ENCODE measurements at regions not wholly inside any gene's neighbourhood (a gene's known extent, or its start where the extent isn't known, plus 50 kb on each side); places are given as distances from the start of the nearest gene placed in this dataset.

- Histone ChIP-seq H3K27ac (ENCODE audit: low read length) (no peak overlapping the region), H3K4me1 (ENCODE audit: control insufficient read depth, insufficient read depth, low read length) (peaks cover 23% of the 10 kb centered on the region), H3K9ac (ENCODE audit: low read length in 2 of 2) (no peak overlapping the region), H3K27me3 (ENCODE audit: control insufficient read depth in 1 of 2, insufficient read depth in 2 of 2, low read length in 2 of 2) (no peaks in the 10 kb centered on the region), H3K9me3 (ENCODE audit: control insufficient read depth in 2 of 2, low read length in 2 of 2) (no peaks in the 10 kb centered on the region), H3K36me3 (ENCODE audit: control insufficient read depth in 2 of 2, insufficient read depth in 2 of 2, low read length in 2 of 2) (no peaks in the 10 kb centered on the region), H3K4me3 (ENCODE audit: low read length in 2 of 2) (no peak overlapping the region)
These were observed 559.1 kb downstream of the MN1 start for GRCh38 chr22:27242474-27242873.

DNA sequence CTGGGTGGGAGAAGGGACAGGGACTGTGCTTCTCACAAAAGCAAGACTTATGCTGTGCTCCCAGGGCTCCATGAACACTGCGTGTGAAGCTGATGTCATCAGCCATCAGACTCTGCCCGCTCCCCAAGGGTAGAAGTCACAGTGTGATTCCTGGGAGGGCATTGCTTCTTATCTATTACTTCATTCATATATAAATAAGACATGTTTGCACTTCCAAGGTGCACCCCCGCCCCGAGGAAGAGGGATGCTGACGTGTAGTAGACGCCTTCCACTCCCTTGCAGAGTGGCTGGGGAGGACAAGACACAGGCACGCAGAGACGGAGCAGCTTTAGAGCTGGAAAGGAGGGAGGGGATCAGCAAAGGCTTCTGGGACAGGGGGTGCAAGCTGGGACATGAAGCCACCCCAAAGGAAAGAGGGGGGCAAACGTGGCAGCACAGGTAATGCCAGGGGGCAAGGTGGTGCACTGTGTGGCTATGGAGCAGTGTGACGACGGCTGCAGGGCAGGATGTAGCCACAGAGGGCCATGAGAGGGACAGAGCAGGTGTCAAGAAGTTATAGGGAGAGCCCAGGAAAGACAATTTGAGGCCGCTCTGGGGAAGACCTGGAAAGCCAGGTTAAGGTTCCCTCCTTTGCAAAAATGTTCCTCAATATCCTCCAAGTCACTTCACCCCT, 558.5 kb downstream of the MN1 start:
- H3K27me3 ChIP-seq (ENCODE audit: control insufficient read depth in 1 of 2, insufficient read depth in 2 of 2, low read length in 2 of 2), result no peaks in the 10 kb centered on the region
- H3K4me1 ChIP-seq (ENCODE audit: control insufficient read depth, insufficient read depth, low read length), result peaks cover 23% of the 10 kb centered on the region
- H3K9ac ChIP-seq (ENCODE audit: low read length in 2 of 2), result no peak overlapping the region
- H3K9me3 ChIP-seq (ENCODE audit: control insufficient read depth in 2 of 2, low read length in 2 of 2), result no peaks in the 10 kb centered on the region
- no peak overlapping the region for H3K27ac ChIP-seq (ENCODE audit: low read length)
- H3K4me3 ChIP-seq (ENCODE audit: low read length in 2 of 2), result no peak overlapping the region
- no peaks in the 10 kb centered on the region for H3K36me3 ChIP-seq (ENCODE audit: control insufficient read depth in 2 of 2, insufficient read depth in 2 of 2, low read length in 2 of 2)

DNA sequence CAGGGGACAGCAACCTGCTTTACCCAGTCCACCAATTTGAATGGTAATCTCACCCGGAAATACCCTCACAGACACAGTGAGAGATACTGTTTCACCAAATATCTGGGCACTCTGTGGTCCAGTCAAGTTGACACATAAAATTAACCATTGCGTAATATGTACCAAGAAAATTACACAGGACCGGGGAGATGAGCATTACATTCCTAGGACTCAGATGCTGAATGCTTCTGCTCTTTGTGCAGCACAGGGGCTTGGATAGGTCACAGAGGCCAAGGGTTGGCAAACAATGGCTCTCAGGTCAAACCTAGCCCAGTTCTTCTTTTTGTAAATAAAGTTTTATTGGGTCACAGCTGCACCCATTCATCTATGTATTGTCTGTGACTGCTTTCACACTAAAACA, 557.2 kb downstream of the MN1 start:
- H3K9me3 ChIP-seq (ENCODE audit: control insufficient read depth in 2 of 2, low read length in 2 of 2), result no peaks in the 10 kb centered on the region

GRCh38 chr22:27245056-27245455, 556.5 kb downstream of the MN1 start:
- Histone ChIP-seq H3K9me3 (ENCODE audit: control insufficient read depth in 2 of 2, low read length in 2 of 2) (no peaks in the 10 kb centered on the region), H3K27me3 (ENCODE audit: control insufficient read depth in 1 of 2, insufficient read depth in 2 of 2, low read length in 2 of 2) (no peaks in the 10 kb centered on the region), H3K36me3 (ENCODE audit: control insufficient read depth in 2 of 2, insufficient read depth in 2 of 2, low read length in 2 of 2) (no peaks in the 10 kb centered on the region), H3K4me1 (ENCODE audit: control insufficient read depth, insufficient read depth, low read length) (peaks cover 13% of the 10 kb centered on the region), H3K4me3 (ENCODE audit: low read length in 2 of 2) (no peak overlapping the region), H3K27ac (ENCODE audit: low read length) (no peak overlapping the region), H3K9ac (ENCODE audit: low read length in 2 of 2) (no peak overlapping the region)

More for the DNA sequence above, 557.2 kb downstream of the MN1 start:
- no peak overlapping the region for H3K4me3 ChIP-seq (ENCODE audit: low read length in 2 of 2)
- H3K4me1 ChIP-seq (ENCODE audit: control insufficient read depth, insufficient read depth, low read length), result peaks cover 18% of the 10 kb centered on the region
- H3K27ac ChIP-seq (ENCODE audit: low read length), result no peak overlapping the region
- no peaks in the 10 kb centered on the region for H3K27me3 ChIP-seq (ENCODE audit: control insufficient read depth in 1 of 2, insufficient read depth in 2 of 2, low read length in 2 of 2)
- H3K9ac ChIP-seq (ENCODE audit: low read length in 2 of 2), result no peak overlapping the region
- H3K36me3 ChIP-seq (ENCODE audit: control insufficient read depth in 2 of 2, insufficient read depth in 2 of 2, low read length in 2 of 2), result no peaks in the 10 kb centered on the region

DNA sequence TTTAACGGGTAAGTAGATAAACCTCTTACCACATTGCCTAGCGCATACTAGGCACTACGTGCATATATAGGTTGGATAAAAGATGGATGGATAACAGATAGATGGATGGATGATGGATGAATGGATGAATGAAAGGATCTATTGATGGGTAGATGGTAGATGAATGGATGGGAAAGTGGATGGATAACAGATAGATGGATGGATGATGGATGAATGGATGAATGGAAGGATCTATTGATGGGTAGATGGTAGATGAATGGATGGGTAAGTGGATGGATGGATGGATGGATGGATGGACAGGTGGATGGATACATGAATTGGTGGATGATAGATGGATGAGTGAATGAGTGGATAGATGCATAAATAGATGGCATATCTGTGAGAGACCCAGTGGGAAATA, 555.0 kb downstream of the MN1 start:
- Histone ChIP-seq H3K27ac (ENCODE audit: low read length) (no peak overlapping the region), H3K36me3 (ENCODE audit: control insufficient read depth in 2 of 2, insufficient read depth in 2 of 2, low read length in 2 of 2) (no peaks in the 10 kb centered on the region), H3K9ac (ENCODE audit: low read length in 2 of 2) (no peak overlapping the region), H3K4me3 (ENCODE audit: low read length in 2 of 2) (no peak overlapping the region), H3K4me1 (ENCODE audit: control insufficient read depth, insufficient read depth, low read length) (peaks cover 5% of the 10 kb centered on the region), H3K9me3 (ENCODE audit: control insufficient read depth in 2 of 2, low read length in 2 of 2) (no peaks in the 10 kb centered on the region), H3K27me3 (ENCODE audit: control insufficient read depth in 1 of 2, insufficient read depth in 2 of 2, low read length in 2 of 2) (no peaks in the 10 kb centered on the region)

- Histone ChIP-seq H3K4me1 (ENCODE audit: control insufficient read depth, insufficient read depth, low read length) (no peaks in the 10 kb centered on the region), H3K27me3 (ENCODE audit: control insufficient read depth in 1 of 2, insufficient read depth in 2 of 2, low read length in 2 of 2) (no peaks in the 10 kb centered on the region), H3K9me3 (ENCODE audit: control insufficient read depth in 2 of 2, low read length in 2 of 2) (no peaks in the 10 kb centered on the region), H3K36me3 (ENCODE audit: control insufficient read depth in 2 of 2, insufficient read depth in 2 of 2, low read length in 2 of 2) (no peaks in the 10 kb centered on the region), H3K27ac (ENCODE audit: low read length) (peak overlapping the region; percentile 3), H3K4me3 (ENCODE audit: low read length in 2 of 2) (no peak overlapping the region), H3K9ac (ENCODE audit: low read length in 2 of 2) (peak overlapping the region in 1 of 2 donors; percentile 21)
These were observed 553.7 kb downstream of the MN1 start for GRCh38 chr22:27247701-27248434.

GRCh38 chr22:27250418-27250817, 551.1 kb downstream of the MN1 start:
- Histone ChIP-seq H3K36me3 (ENCODE audit: control insufficient read depth in 2 of 2, insufficient read depth in 2 of 2, low read length in 2 of 2) (no peaks in the 10 kb centered on the region), H3K9me3 (ENCODE audit: control insufficient read depth in 2 of 2, low read length in 2 of 2) (peaks cover 4 to 7% of the 10 kb centered on the region in 2 donors), H3K27ac (ENCODE audit: low read length) (no peak overlapping the region), H3K4me1 (ENCODE audit: control insufficient read depth, insufficient read depth, low read length) (no peaks in the 10 kb centered on the region), H3K27me3 (ENCODE audit: control insufficient read depth in 1 of 2, insufficient read depth in 2 of 2, low read length in 2 of 2) (no peaks in the 10 kb centered on the region), H3K9ac (ENCODE audit: low read length in 2 of 2) (no peak overlapping the region), H3K4me3 (ENCODE audit: low read length in 2 of 2) (no peak overlapping the region)

DNA sequence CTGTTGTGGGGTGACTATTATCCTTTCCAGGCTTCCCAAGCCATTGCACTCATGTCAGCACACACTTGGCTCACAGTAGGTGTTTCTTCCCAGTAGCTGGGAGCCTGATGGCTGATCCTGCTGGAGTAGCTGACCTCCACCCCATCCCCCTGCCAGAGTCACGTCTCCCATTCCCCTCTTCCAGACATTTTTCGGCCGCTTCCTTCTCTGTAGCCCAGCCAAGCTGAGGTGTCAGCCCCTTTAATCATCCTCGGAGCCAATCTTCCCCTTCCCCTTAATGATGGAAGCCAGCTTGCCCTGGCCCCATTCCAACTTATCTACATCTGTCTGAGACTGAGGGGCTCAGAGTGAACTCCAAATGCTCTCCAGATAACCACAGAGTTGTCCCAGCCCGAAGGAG, 550.7 kb downstream of the MN1 start:
- no peak overlapping the region for H3K9ac ChIP-seq (ENCODE audit: low read length in 2 of 2)
- no peaks in the 10 kb centered on the region for H3K27me3 ChIP-seq (ENCODE audit: control insufficient read depth in 1 of 2, insufficient read depth in 2 of 2, low read length in 2 of 2)

DNA sequence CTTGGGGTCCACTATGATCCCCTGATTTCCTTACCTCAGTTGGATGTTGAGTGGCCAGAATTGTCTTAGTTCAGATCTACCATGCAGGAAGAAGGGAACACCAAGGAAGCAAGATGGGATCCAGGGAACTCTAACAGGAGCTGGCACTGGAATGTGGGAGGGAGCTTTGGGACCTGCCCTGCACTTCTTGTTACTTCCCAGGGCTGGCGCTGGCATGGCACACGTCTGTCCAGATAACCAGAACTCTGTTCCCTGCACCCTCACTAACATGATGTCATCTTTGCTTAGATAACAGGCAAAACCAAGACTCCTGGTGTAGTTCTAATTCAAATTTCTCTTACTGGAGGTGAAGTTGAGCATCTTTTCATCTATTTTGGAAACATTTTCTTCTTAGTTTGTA, 550.0 kb downstream of the MN1 start:
- H3K9me3 ChIP-seq (ENCODE audit: control insufficient read depth in 2 of 2, low read length in 2 of 2), result peaks cover 8 to 12% of the 10 kb centered on the region in 2 donors
- no peaks in the 10 kb centered on the region for H3K27me3 ChIP-seq (ENCODE audit: control insufficient read depth in 1 of 2, insufficient read depth in 2 of 2, low read length in 2 of 2)
- H3K9ac ChIP-seq (ENCODE audit: low read length in 2 of 2), result no peak overlapping the region
- H3K4me3 ChIP-seq (ENCODE audit: low read length in 2 of 2), result no peak overlapping the region
- no peak overlapping the region for H3K27ac ChIP-seq (ENCODE audit: low read length)
- H3K4me1 ChIP-seq (ENCODE audit: control insufficient read depth, insufficient read depth, low read length), result no peaks in the 10 kb centered on the region
- H3K36me3 ChIP-seq (ENCODE audit: control insufficient read depth in 2 of 2, insufficient read depth in 2 of 2, low read length in 2 of 2), result no peaks in the 10 kb centered on the region

More for the DNA sequence above, 550.7 kb downstream of the MN1 start:
- no peaks in the 10 kb centered on the region for H3K36me3 ChIP-seq (ENCODE audit: control insufficient read depth in 2 of 2, insufficient read depth in 2 of 2, low read length in 2 of 2)
- H3K27ac ChIP-seq (ENCODE audit: low read length), result no peak overlapping the region
- peaks cover 8% of the 10 kb centered on the region in 2 donors for H3K9me3 ChIP-seq (ENCODE audit: control insufficient read depth in 2 of 2, low read length in 2 of 2)
- no peaks in the 10 kb centered on the region for H3K4me1 ChIP-seq (ENCODE audit: control insufficient read depth, insufficient read depth, low read length)
- H3K4me3 ChIP-seq (ENCODE audit: low read length in 2 of 2), result no peak overlapping the region

DNA sequence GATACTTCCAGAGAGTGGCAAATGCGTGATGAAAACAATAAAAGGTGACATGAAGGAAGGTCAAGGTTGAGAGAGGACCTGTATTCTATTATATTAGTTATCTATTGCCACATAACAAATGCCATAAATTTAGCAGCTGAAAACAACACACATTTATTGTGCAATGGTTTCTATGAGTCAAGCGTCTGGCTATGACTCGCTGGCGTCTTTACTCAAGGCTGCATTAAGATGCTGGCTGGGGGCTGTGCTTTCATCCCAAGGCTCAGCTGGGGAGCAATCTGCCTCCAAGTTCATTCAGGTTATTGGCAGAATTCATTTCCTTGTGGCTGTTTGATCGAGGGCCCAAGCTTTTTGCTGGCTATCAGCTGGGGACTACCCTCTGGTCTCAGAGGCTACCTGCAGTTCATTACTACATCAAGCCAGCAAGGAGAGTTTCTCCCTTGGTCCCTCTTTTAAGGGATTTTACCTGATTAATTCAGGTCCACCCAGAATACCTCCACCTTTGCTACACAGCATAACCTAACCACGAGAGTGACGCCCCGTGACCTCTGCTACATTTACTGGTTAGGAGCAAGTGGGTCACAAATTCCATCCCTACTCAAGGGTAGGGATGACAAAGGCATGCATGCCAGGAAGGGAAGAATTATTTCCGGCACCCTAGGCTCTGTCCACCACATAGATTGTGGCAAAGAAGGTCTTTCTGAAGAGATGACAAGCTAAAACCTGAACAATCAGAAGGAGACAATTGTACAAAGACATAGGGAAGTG, 549.1 kb downstream of the MN1 start:
- peaks cover 8 to 12% of the 10 kb centered on the region in 2 donors for H3K9me3 ChIP-seq (ENCODE audit: control insufficient read depth in 2 of 2, low read length in 2 of 2)
- no peak overlapping the region for H3K27ac ChIP-seq (ENCODE audit: low read length)
- H3K4me3 ChIP-seq (ENCODE audit: low read length in 2 of 2), result no peak overlapping the region
- no peak overlapping the region for H3K9ac ChIP-seq (ENCODE audit: low read length in 2 of 2)
- no peaks in the 10 kb centered on the region for H3K36me3 ChIP-seq (ENCODE audit: control insufficient read depth in 2 of 2, insufficient read depth in 2 of 2, low read length in 2 of 2)
- no peaks in the 10 kb centered on the region for H3K4me1 ChIP-seq (ENCODE audit: control insufficient read depth, insufficient read depth, low read length)
- H3K27me3 ChIP-seq (ENCODE audit: control insufficient read depth in 1 of 2, insufficient read depth in 2 of 2, low read length in 2 of 2), result no peaks in the 10 kb centered on the region

Data from stomach smooth muscle (tissue), 2 donors.